HFFc6 (cell line): ENCODE measurements at regions not wholly inside any gene's neighbourhood (a gene's known extent, or its start where the extent isn't known, plus 50 kb on each side); places are given as distances from the start of the nearest gene placed in this dataset.

Experiments used
- DNase-seq: peaks from one replicate; pipeline ENCODE4 v3.0.0-alpha.2; 2018
- H3K27ac Mint-ChIP-seq: 2 replicates; pipeline ENCODE4 v1.8.0; 2020; ENCODE audit warnings: mild to moderate bottlenecking, mixed read lengths
- H3K27me3 Mint-ChIP-seq: 2 replicates; pipeline ENCODE4 v1.8.0; 2021; ENCODE audit warnings: mild to moderate bottlenecking, moderate library complexity, mixed read lengths; ENCODE audit not compliant: insufficient read depth
- H3K36me3 Mint-ChIP-seq: 2 replicates; pipeline ENCODE4 v1.8.0; 2021; ENCODE audit warnings: low read depth, mixed read lengths
- H3K4me1 Mint-ChIP-seq: 2 replicates; pipeline ENCODE4 v1.8.0; 2020; ENCODE audit warnings: low read depth, mixed read lengths
- H3K4me3 Mint-ChIP-seq: 2 replicates; pipeline ENCODE4 v1.8.0; 2020; ENCODE audit warnings: mild to moderate bottlenecking, moderate library complexity, mixed read lengths
- H3K9me3 Mint-ChIP-seq: 2 replicates; pipeline ENCODE4 v1.8.0; 2020; ENCODE audit warnings: mild to moderate bottlenecking, mixed read lengths
- TF ChIP-seq, protein P1 (sequence below): fragments of 200-600 bp; sonication (generic); IDR thresholded peaks from 2 replicates; pipeline ENCODE4 v1.5.0; 2021; ENCODE audit warnings: antibody characterized with exemption, mild to moderate bottlenecking

GRCh38 chr11:69378303-69379141, 84.6 kb downstream of the MYEOV start:
- TF ChIP-seq, protein P1, sequence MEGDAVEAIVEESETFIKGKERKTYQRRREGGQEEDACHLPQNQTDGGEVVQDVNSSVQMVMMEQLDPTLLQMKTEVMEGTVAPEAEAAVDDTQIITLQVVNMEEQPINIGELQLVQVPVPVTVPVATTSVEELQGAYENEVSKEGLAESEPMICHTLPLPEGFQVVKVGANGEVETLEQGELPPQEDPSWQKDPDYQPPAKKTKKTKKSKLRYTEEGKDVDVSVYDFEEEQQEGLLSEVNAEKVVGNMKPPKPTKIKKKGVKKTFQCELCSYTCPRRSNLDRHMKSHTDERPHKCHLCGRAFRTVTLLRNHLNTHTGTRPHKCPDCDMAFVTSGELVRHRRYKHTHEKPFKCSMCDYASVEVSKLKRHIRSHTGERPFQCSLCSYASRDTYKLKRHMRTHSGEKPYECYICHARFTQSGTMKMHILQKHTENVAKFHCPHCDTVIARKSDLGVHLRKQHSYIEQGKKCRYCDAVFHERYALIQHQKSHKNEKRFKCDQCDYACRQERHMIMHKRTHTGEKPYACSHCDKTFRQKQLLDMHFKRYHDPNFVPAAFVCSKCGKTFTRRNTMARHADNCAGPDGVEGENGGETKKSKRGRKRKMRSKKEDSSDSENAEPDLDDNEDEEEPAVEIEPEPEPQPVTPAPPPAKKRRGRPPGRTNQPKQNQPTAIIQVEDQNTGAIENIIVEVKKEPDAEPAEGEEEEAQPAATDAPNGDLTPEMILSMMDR: no peak
- Mint-ChIP-seq H3K27me3 (peaks cover 11% of the 10 kb centered on the region), H3K4me1 (peaks cover 6% of the 10 kb centered on the region; the same call in 1 of the 2 replicates), H3K4me3 (no peak overlapping the region), H3K36me3 (peaks cover 12% of the 10 kb centered on the region), H3K27ac (no peak overlapping the region; the same call in 1 of the 2 replicates), H3K9me3 (no peaks in the 10 kb centered on the region)
- no peak for DNase-seq

- H3K36me3 Mint-ChIP-seq: peaks cover 10% of the 10 kb centered on the region
- H3K9me3 Mint-ChIP-seq: no peaks in the 10 kb centered on the region
- peaks cover 11% of the 10 kb centered on the region for H3K27me3 Mint-ChIP-seq
- no peak overlapping the region for H3K4me3 Mint-ChIP-seq
- peaks cover 6% of the 10 kb centered on the region; the same call in 1 of the 2 replicates for H3K4me1 Mint-ChIP-seq
- TF ChIP-seq, protein P1: no peak
- H3K27ac Mint-ChIP-seq: no peak overlapping the region
- no peak for DNase-seq
These were observed 86.5 kb downstream of the MYEOV start for GRCh38 chr11:69380451-69380901.

- Mint-ChIP-seq H3K9me3 (no peaks in the 10 kb centered on the region), H3K27me3 (peaks cover 11% of the 10 kb centered on the region), H3K4me3 (no peak overlapping the region), H3K4me1 (peaks cover 6% of the 10 kb centered on the region; the same call in 1 of the 2 replicates), H3K36me3 (peaks cover 8% of the 10 kb centered on the region), H3K27ac (no peak overlapping the region)
- TF ChIP-seq, protein P1: no peak
- no peak for DNase-seq
These were observed 87.1 kb downstream of the MYEOV start for GRCh38 chr11:69380921-69381581.

- Mint-ChIP-seq H3K4me3 (no peak overlapping the region; the same call in 1 of the 2 replicates), H3K36me3 (peaks cover 9% of the 10 kb centered on the region), H3K4me1 (peaks cover 6% of the 10 kb centered on the region; the same call in 1 of the 2 replicates), H3K9me3 (no peaks in the 10 kb centered on the region), H3K27ac (no peak overlapping the region; the same call in 1 of the 2 replicates), H3K27me3 (peaks cover 9% of the 10 kb centered on the region)
- DNase-seq: no peak
- TF ChIP-seq, protein P1: no peak
These were observed 87.8 kb downstream of the MYEOV start for GRCh38 chr11:69381681-69382130.

DNA sequence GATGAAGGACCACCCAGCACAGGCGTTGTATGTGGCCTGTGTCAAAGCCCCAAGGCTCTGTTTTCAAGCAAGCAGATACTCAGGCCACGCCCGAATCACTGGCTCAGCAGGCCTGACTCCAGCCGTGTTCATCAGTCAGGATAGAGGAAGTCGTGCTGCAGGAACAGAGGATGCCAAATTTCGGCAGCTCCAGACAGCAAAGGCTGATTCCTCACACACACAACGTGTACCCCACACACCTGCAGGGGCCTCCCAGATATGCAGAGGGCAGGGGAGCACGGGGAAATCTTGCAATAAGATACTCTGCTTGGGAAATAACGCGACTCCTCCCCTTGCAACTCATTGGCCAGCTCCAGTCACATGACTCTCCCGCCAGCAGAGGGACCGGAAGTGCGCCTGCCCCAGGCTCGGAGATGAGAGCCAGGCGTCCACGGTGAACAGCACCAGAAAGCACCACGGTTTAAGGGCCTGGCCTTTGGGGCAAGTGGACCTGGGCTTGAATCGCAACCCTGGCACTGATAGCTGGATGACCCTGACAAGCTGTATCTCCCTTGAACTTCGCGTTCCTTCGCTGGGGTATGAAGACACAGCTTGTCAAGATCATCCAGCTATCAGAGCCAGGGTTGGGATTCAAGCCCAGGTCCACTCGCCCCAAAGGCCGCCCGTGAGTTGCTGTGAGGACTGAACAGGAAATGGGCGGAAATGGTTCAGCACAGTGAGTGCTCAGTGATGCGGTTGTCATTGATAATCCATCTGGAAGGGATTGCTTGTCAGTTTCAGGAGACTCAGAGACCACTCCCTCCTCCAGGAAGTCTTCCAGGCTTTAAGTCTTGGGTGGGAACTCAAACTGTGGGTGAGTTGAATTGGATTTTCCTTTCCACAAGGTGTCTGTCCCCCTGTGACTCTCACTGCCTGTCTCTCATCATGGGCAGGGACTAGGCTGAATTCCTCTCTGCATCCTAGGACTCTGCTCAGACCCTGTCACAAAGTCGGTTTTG, 88.5 kb downstream of the MYEOV start:
- peaks cover 4% of the 10 kb centered on the region for H3K9me3 Mint-ChIP-seq
- peaks cover 6% of the 10 kb centered on the region for H3K27me3 Mint-ChIP-seq
- TF ChIP-seq, protein P1: no peak
- no peak overlapping the region for H3K4me3 Mint-ChIP-seq
- peaks cover 12% of the 10 kb centered on the region for H3K4me1 Mint-ChIP-seq
- no peak overlapping the region for H3K27ac Mint-ChIP-seq
- H3K36me3 Mint-ChIP-seq: peaks cover 16% of the 10 kb centered on the region
- no peak for DNase-seq
